ENCODE measurements at regions not wholly inside any gene's neighbourhood (a gene's known extent, or its start where the extent isn't known, plus 50 kb on each side); places are given as distances from the start of the nearest gene placed in this dataset.

- TF ChIP-seq CTCF (IDR thresholded peaks at IDR 0.05; ENCODE audit: borderline replicate concordance, extremely low read depth, low read length, poor library complexity, severe bottlenecking) (no peak), EZH2 (IDR thresholded peaks at IDR 0.05; ENCODE audit: borderline replicate concordance, low read depth, low read length, severe bottlenecking) (no peak)
These were observed 333.9 kb upstream of the CCDC196 start for GRCh38 chr14:66152302-66152701.
